Lung (tissue), 11 donors: ENCODE measurements at regions not wholly inside any gene's neighbourhood (a gene's known extent, or its start where the extent isn't known, plus 50 kb on each side); places are given as distances from the start of the nearest gene placed in this dataset.
A peak's percentile ranks its signal among the peaks of the same experiment; 100 is the strongest.
"Not testable (repeated sequence)": the region's sequence is repeated elsewhere in the genome, so short reads cannot be mapped to it uniquely, and the experiment has no call there.

Experiments
- ATAC-seq: fragments of 200-7000 bp; cut with Tn5 transposase; one replicate; pipeline ENCODE4 v1.9.1; 2020; ENCODE audit warnings: moderate number of reproducible peaks; ENCODE audit not compliant: insufficient read depth, low FRiP score
- DNase-seq, 3 donors: peaks; one replicate each; pipeline ENCODE4 v3.0.0-alpha.2; 2013 to 2017
- H3K27ac ChIP-seq, 2 donors: one replicate each; pipeline ENCODE4 v1.5.1; 2013; ENCODE audit warnings: mild to moderate bottlenecking in 2 of 2, moderate library complexity in 2 of 2, control low read depth in 1 of 2, inconsistent platforms in 1 of 2, low read depth in 1 of 2, low read length in 1 of 2
- H3K27me3 ChIP-seq, 3 donors: one replicate each; pipeline ENCODE4 v1.5.1; 2013; ENCODE audit warnings: low read length in 2 of 3; ENCODE audit not compliant: control insufficient read depth in 3 of 3, insufficient read depth in 3 of 3
- H3K36me3 ChIP-seq, 4 donors: one replicate each; pipeline ENCODE4 v1.5.1; 2013; ENCODE audit warnings: low read length in 4 of 4, mild to moderate bottlenecking in 1 of 4, moderate library complexity in 1 of 4; ENCODE audit not compliant: control insufficient read depth in 4 of 4, insufficient read depth in 4 of 4
- H3K4me1 ChIP-seq, 5 donors: one replicate each; pipeline ENCODE4 v1.5.1; 2013; ENCODE audit warnings: low read length in 5 of 5, mild to moderate bottlenecking in 2 of 5, moderate library complexity in 1 of 5; ENCODE audit not compliant: control insufficient read depth in 5 of 5, insufficient read depth in 5 of 5
- H3K4me3 ChIP-seq: one replicate; pipeline ENCODE4 v1.5.1; 2013; ENCODE audit warnings: mild to moderate bottlenecking, control low read depth, moderate library complexity
- H3K9ac ChIP-seq, 2 donors: one replicate each; pipeline ENCODE4 v1.5.1; 2013; ENCODE audit warnings: low read length in 2 of 2, control low read depth in 1 of 2; ENCODE audit not compliant: insufficient read depth in 1 of 2
- H3K9me3 ChIP-seq, 4 donors: one replicate each; pipeline ENCODE4 v1.5.1; 2013; ENCODE audit warnings: low read length in 3 of 4, mild to moderate bottlenecking in 1 of 4, moderate library complexity in 1 of 4; ENCODE audit not compliant: control insufficient read depth in 4 of 4, insufficient read depth in 3 of 4
- CTCF ChIP-seq: IDR thresholded peaks from 2 replicates; pipeline ENCODE4 v1.5.1; 2012; ENCODE audit warnings: mild to moderate bottlenecking; ENCODE audit errors: control extremely low read depth, extremely low read depth
- WGBS, 2 donors: extraction: QIAGEN DNeasy Blood & Tissue Kit; methylation state at CpG; one replicate each; pipeline ENCODE4 v1.1.7; 2013; 5-methylcytosine and 5-hydroxymethylcytosine counted together
- donor health status: control.
- donor health status: control.
- donor health status: Bipolar disorder and iron deficiency.
- donor health status: healthy.
- donor health status: DM: yes; HTN: yes; CAD: no.

- no peak overlapping the region for H3K27ac ChIP-seq
- WGBS, 2 donors = 90 to 97% methylated on average over 9 of the region's 9 CpGs
- TF ChIP-seq CTCF = no peak
- H3K36me3 ChIP-seq = no peaks in the 10 kb centered on the region
- no peaks in the 10 kb centered on the region for H3K9me3 ChIP-seq
- H3K9ac ChIP-seq = no peak overlapping the region
- H3K27me3 ChIP-seq = peaks cover 0 to 7% (median 2%) of the 10 kb centered on the region in 3 donors
- no peaks in the 10 kb centered on the region for H3K4me1 ChIP-seq
- ATAC-seq = no peak
- no peak for DNase-seq
- H3K4me3 ChIP-seq = no peak overlapping the region
Measured at GRCh38 chr16:86232496-86232895, 277.8 kb upstream of the FOXF1 start.

- ATAC-seq, H3K9ac ChIP-seq, H3K4me1 ChIP-seq, H3K36me3 ChIP-seq, H3K9me3 ChIP-seq, DNase-seq, H3K4me3 ChIP-seq, H3K27me3 ChIP-seq, H3K27ac ChIP-seq: not testable (repeated sequence)
- WGBS, 2 donors = 60 to 84% methylated on average over 13 to 15 of the region's 15 CpGs
Measured at GRCh38 chr16:86233506-86233905, 276.8 kb upstream of the FOXF1 start.

GRCh38 chr16:86239381-86239780 lies 270.9 kb upstream of the FOXF1 start:
- Histone ChIP-seq H3K27me3 (peaks cover 0 to 5% (median 2%) of the 10 kb centered on the region in 3 donors), H3K9me3 (no peaks in the 10 kb centered on the region), H3K27ac (peak overlapping the region in 1 of 2 donors; percentile 53), H3K4me3 (no peak overlapping the region), H3K36me3 (no peaks in the 10 kb centered on the region), H3K9ac (no peak overlapping the region), H3K4me1 (peaks cover 0 to 14% (median 0%) of the 10 kb centered on the region in 5 donors)
- ATAC-seq (no peak), DNase-seq (peak in 1 of 3 donors; percentile 22)
- no peak for TF ChIP-seq CTCF
- WGBS, 2 donors = 17 to 22% methylated on average over 9 of the region's 9 CpGs

- Histone ChIP-seq H3K36me3 (no peaks in the 10 kb centered on the region), H3K4me1 (peaks cover 0 to 14% (median 0%) of the 10 kb centered on the region in 5 donors), H3K9ac (no peak overlapping the region), H3K27ac (peak overlapping the region in 1 of 2 donors; percentile 52), H3K4me3 (no peak overlapping the region), H3K27me3 (peaks cover 0 to 5% (median 2%) of the 10 kb centered on the region in 3 donors), H3K9me3 (peaks cover 0 to 4% (median 2%) of the 10 kb centered on the region in 4 donors)
- WGBS, 2 donors = 47% methylated on average over 9 of the region's 9 CpGs
- no peak for TF ChIP-seq CTCF
- DNase-seq (no peak), ATAC-seq (no peak)
Measured at GRCh38 chr16:86240716-86241363, 269.5 kb upstream of the FOXF1 start.
